B cell (primary cell): ENCODE measurements at regions not wholly inside any gene's neighbourhood (a gene's known extent, or its start where the extent isn't known, plus 50 kb on each side); places are given as distances from the start of the nearest gene placed in this dataset.

Experiments used
- ATAC-seq: fragments of 200-7000 bp; cut with Tn5 transposase; one replicate; pipeline ENCODE4 v1.10.0; 2021; ENCODE audit warnings: low read depth, mild to moderate bottlenecking, moderate number of reproducible peaks, moderate library complexity
- CTCF ChIA-PET: fragments of 350-600 bp; sonication (Branson Sonifier 250); formaldehyde crosslinking; loops from one replicate; lab custom pipeline; 2021; ENCODE audit warnings: antibody characterized with exemption, inconsistent platforms; lab: Charles Lee
- POLR2A ChIA-PET: fragments of 350-600 bp; sonication (Branson Sonifier 250); formaldehyde crosslinking; loops from one replicate; lab custom pipeline; 2021; ENCODE audit warnings: antibody characterized with exemption; lab: Charles Lee
- DNase-seq: peaks from one replicate; pipeline ENCODE4 v3.0.0; 2013
- H2AFZ ChIP-seq: 2 replicates; pipeline ENCODE4 v1.6.1; 2012; ENCODE audit warnings: mild to moderate bottlenecking, low read depth, low read length; ENCODE audit not compliant: insufficient read depth, poor library complexity, severe bottlenecking
- H3K27ac ChIP-seq, 2 donors: 1 replicate in 1 of 2; 2 replicates in 1 of 2; pipeline ENCODE4 v1.5.1; 2012 to 2013; ENCODE audit warnings: low read length in 2 of 2, mild to moderate bottlenecking in 2 of 2, moderate library complexity in 1 of 2
- H3K27me3 ChIP-seq, 4 experiments: fragments of 200-600 bp in 1 of 4; sonication (generic) in 1 of 4; replicated peaks in 1 of 4; 1 replicate in 2 of 4; 2 replicates in 2 of 4; pipeline versions ENCODE4 v1.6.1 to v1.7.0; 2013 to 2016; ENCODE audit warnings: low read length in 3 of 4, mild to moderate bottlenecking in 2 of 4, mixed read lengths in 1 of 4, moderate library complexity in 1 of 4; ENCODE audit not compliant: insufficient read depth in 4 of 4, control insufficient read depth in 3 of 4; ENCODE audit errors: control extremely low read depth in 1 of 4
- H3K36me3 ChIP-seq, 2 experiments: replicated peaks in 1 of 2; 1 replicate in 1 of 2; 2 replicates in 1 of 2; pipeline versions ENCODE4 v1.6.1 to v1.7.1; 2013; ENCODE audit warnings: low read length in 1 of 2; ENCODE audit not compliant: insufficient read depth in 2 of 2, control insufficient read depth in 1 of 2; ENCODE audit errors: control extremely low read depth in 1 of 2, extremely low read depth in 1 of 2
- H3K4me1 ChIP-seq, 2 donors: fragments of 200-600 bp in 1 of 2; sonication (generic) in 1 of 2; 1 replicate in 1 of 2; 2 replicates in 1 of 2; pipeline versions ENCODE4 v1.5.1 to v1.6.1; 2013 to 2017; ENCODE audit warnings: low read length in 2 of 2; ENCODE audit not compliant: control insufficient read depth in 2 of 2, insufficient read depth in 2 of 2
- H3K4me2 ChIP-seq: replicated peaks from 2 replicates; pipeline ENCODE3; 2012; ENCODE audit warnings: mild to moderate bottlenecking, low read depth, low read length; ENCODE audit not compliant: poor library complexity, severe bottlenecking
- H3K4me3 ChIP-seq, 5 experiments: fragments of 200-600 bp in 1 of 5; sonication (generic) in 1 of 5; 1 replicate in 3 of 5; 2 replicates in 2 of 5; pipeline versions ENCODE4 v1.5.1 to v1.7.0; 2011 to 2016; ENCODE audit warnings: low read length in 4 of 5, mild to moderate bottlenecking in 4 of 5, low read depth in 2 of 5, control low read depth in 1 of 5, moderate library complexity in 1 of 5; ENCODE audit not compliant: insufficient read depth in 1 of 5; ENCODE audit errors: control extremely low read depth in 1 of 5, extremely low read depth in 1 of 5
- H3K79me2 ChIP-seq: fragments of 200-600 bp; sonication (generic); one replicate; pipeline ENCODE4 v1.6.0; 2016; ENCODE audit warnings: low read length; ENCODE audit not compliant: control insufficient read depth, insufficient read depth
- H3K9ac ChIP-seq: fragments of 200-600 bp; sonication (generic); 2 replicates; pipeline ENCODE4 v1.6.1; 2017; ENCODE audit warnings: mild to moderate bottlenecking, low read length, moderate library complexity
- H3K9me3 ChIP-seq, 3 donors: one replicate each; pipeline versions ENCODE4 v1.6.1 to v1.7.1; 2013; ENCODE audit warnings: low read length in 2 of 3; ENCODE audit not compliant: control insufficient read depth in 2 of 3, insufficient read depth in 1 of 3; ENCODE audit errors: control extremely low read depth in 1 of 3
- H4K20me1 ChIP-seq: 2 replicates; pipeline ENCODE4 v1.6.0; 2012; ENCODE audit warnings: mild to moderate bottlenecking, low read length; ENCODE audit not compliant: insufficient read depth, control insufficient read depth, poor library complexity, severe bottlenecking
- H3K27ac Mint-ChIP-seq: one replicate; pipeline ENCODE4 v1.8.0; 2021; ENCODE audit warnings: mixed read lengths
- H3K27me3 Mint-ChIP-seq: one replicate; pipeline ENCODE4 v1.8.0; 2021; ENCODE audit warnings: mixed read lengths
- H3K4me1 Mint-ChIP-seq: one replicate; pipeline ENCODE4 v1.8.0; 2021; ENCODE audit warnings: mixed read lengths
- H3K4me3 Mint-ChIP-seq: one replicate; pipeline ENCODE4 v1.8.0; 2021; ENCODE audit warnings: mixed read lengths
- H3K9me3 Mint-ChIP-seq: one replicate; pipeline ENCODE4 v1.8.0; 2022; ENCODE audit warnings: mixed read lengths; ENCODE audit not compliant: insufficient read depth
- EZH2 ChIP-seq: IDR thresholded peaks from 2 replicates; pipeline ENCODE4 v1.6.1; 2012; ENCODE audit warnings: borderline replicate concordance, low read depth, mild to moderate bottlenecking, moderate library complexity, low read length; ENCODE audit not compliant: insufficient read depth, poor library complexity, severe bottlenecking
- WGBS: methylation state at CpG from one replicate; pipeline ENCODE4 v1.1.5; 2013; ENCODE audit warnings: missing lambda C conversion rate; ENCODE audit not compliant: insufficient coverage; 5-methylcytosine and 5-hydroxymethylcytosine counted together
- intact Hi-C: fragments of 100-400 bp; cut with micrococcal nuclease; formaldehyde crosslinking; loops from one replicate; pipeline ENCODE4 v1.10.0; 2022
- TF ChIP-seq, protein P1 (sequence below): fragments of 200-600 bp; IDR thresholded peaks from one replicate; pipeline ENCODE4 v1.8.0; 2022; ENCODE audit warnings: antibody characterized with exemption, mild to moderate bottlenecking

DNA sequence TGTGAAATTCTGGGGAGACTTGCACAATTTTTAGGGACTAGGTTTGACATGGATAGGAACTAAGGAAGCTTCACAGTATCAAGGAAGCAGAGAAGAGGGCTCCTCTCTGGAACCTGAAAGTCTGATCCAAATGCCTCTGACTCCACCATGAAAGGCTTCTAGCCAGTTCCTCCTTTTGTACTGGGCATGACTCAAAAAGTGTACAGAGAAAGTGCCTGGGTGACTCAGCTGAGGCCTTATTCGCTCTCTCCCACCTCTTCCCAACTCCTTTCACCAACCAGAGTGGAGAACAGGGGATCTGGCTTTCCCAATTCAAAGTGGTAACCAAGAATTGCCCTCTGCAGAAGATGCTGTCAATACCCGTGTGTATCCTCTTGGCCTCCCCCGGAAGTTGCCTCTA lies 342.9 kb upstream of the PROK2 start:
- Histone ChIP-seq H3K4me1 (no peaks in the 10 kb centered on the region), H3K79me2 (no peaks in the 10 kb centered on the region), H3K9ac (no peak overlapping the region), H4K20me1 (no peaks in the 10 kb centered on the region), H3K4me2 (no peak overlapping the region), H3K27me3 (peaks cover 0 to 6% (median 0%) of the 10 kb centered on the region in 4 experiments), H3K9me3 (peaks cover 0 to 5% (median 4%) of the 10 kb centered on the region in 3 donors), H3K4me3 (no peak overlapping the region), H3K36me3 (no peaks in the 10 kb centered on the region), H3K27ac (no peak overlapping the region), H2AFZ (no peak overlapping the region)
- intact Hi-C loops: no loop called here
- H3K27me3 Mint-ChIP-seq: no peaks in the 10 kb centered on the region
- POLR2A ChIA-PET: no interaction called here
- 80% methylated on average over 3 of the region's 3 CpGs for WGBS
- CTCF ChIA-PET: no interaction called here
- peaks cover 2% of the 10 kb centered on the region for H3K9me3 Mint-ChIP-seq
- ATAC-seq (no peak), DNase-seq (no peak)
- no peak for TF ChIP-seq EZH2
- TF ChIP-seq, protein P1, sequence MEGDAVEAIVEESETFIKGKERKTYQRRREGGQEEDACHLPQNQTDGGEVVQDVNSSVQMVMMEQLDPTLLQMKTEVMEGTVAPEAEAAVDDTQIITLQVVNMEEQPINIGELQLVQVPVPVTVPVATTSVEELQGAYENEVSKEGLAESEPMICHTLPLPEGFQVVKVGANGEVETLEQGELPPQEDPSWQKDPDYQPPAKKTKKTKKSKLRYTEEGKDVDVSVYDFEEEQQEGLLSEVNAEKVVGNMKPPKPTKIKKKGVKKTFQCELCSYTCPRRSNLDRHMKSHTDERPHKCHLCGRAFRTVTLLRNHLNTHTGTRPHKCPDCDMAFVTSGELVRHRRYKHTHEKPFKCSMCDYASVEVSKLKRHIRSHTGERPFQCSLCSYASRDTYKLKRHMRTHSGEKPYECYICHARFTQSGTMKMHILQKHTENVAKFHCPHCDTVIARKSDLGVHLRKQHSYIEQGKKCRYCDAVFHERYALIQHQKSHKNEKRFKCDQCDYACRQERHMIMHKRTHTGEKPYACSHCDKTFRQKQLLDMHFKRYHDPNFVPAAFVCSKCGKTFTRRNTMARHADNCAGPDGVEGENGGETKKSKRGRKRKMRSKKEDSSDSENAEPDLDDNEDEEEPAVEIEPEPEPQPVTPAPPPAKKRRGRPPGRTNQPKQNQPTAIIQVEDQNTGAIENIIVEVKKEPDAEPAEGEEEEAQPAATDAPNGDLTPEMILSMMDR: no peak
- no peak overlapping the region for H3K27ac Mint-ChIP-seq
- no peak overlapping the region for H3K4me3 Mint-ChIP-seq
- H3K4me1 Mint-ChIP-seq: no peaks in the 10 kb centered on the region

DNA sequence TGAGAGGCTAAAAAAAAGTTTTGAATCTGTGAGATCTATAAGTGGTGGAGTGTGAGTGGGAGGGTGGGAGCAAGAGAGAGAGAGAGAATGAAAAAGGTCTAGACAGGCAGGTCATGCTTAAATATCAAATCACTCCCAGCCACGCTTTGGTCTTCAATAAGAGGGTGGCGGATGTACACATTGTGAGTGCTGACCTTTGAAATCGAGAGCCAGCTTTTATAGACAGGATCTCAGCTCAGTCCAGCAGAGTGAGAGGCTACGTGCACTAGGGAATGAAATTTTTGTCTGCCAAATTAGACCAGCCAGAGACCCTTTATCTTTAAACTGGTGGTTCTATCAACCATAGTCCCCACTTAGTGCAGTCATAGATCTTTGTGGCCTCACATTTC lies 342.3 kb upstream of the PROK2 start:
- POLR2A ChIA-PET: no interaction called here

More for the DNA sequence above, 342.3 kb upstream of the PROK2 start:
- no peak overlapping the region for H2AFZ ChIP-seq
- intact Hi-C loops: no loop called here
- no peak for DNase-seq
- no peaks in the 10 kb centered on the region for H3K36me3 ChIP-seq
- H4K20me1 ChIP-seq: no peaks in the 10 kb centered on the region
- TF ChIP-seq EZH2: no peak
- TF ChIP-seq, protein P1: no peak
- no peaks in the 10 kb centered on the region for H3K79me2 ChIP-seq
- ATAC-seq: no peak
- Mint-ChIP-seq H3K27me3 (no peaks in the 10 kb centered on the region), H3K4me1 (peaks cover 1% of the 10 kb centered on the region), H3K4me3 (no peak overlapping the region), H3K9me3 (peaks cover 2% of the 10 kb centered on the region), H3K27ac (no peak overlapping the region)
- CTCF ChIA-PET: no interaction called here
- no peak overlapping the region for H3K4me2 ChIP-seq
- H3K9ac ChIP-seq: no peak overlapping the region
- no peaks in the 10 kb centered on the region for H3K4me1 ChIP-seq
- H3K27ac ChIP-seq: no peak overlapping the region
- H3K27me3 ChIP-seq: peaks cover 0 to 6% (median 0%) of the 10 kb centered on the region in 4 experiments
- H3K4me3 ChIP-seq: no peak overlapping the region
- 94% methylated on average over 2 of the region's 4 CpGs for WGBS
- peaks cover 0 to 5% (median 4%) of the 10 kb centered on the region in 3 donors for H3K9me3 ChIP-seq
